ENCODE measurements at regions not wholly inside any gene's neighbourhood (a gene's known extent, or its start where the extent isn't known, plus 50 kb on each side); places are given as distances from the start of the nearest gene placed in this dataset.

DNA sequence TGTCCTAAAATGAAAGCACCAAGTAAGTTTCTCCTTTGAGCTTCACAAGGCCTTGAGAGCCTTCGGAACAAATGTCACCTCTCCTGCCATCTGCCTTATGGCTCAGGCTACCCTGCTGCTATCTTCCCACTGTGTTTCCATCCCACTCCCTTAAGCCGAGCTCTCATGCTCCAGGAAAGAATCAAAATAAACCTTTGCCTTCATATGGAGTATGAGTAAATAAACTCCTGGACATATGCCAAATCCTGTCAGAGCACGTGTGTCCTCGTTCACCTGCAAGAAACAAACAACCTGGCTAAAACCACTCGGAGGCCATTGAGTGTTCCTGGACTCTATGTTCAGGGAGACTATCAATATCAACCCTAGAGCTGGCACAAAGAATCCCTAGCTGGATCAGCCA lies 122.3 kb upstream of the CCDC112 start:
- DNase-seq: peak in 1 of 2 donors; percentile 50
- peak; percentile 49 for ATAC-seq
- intact Hi-C loops (cut with DNase I, micrococcal nuclease): no loop called here

DNA sequence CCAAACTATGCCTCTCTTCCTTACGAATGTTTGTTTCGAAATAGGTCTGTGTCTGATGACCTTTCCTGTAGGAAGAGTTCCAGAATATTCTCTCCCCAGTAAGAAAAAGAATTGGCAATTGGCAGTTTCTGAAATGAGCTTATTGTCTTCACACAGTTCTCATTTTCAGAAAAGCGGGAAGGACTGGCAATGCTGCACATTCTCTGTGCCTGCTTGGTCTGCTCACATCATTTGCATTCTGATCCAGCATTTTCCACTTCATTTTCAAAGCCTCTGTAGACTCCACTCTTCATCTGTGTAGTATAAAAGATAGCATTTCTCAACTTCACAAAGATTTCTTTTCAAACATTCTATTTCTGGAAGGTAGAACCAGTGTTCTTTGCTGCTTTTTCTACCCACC lies 120.6 kb upstream of the CCDC112 start:
- ATAC-seq (no peak), DNase-seq (no peak)
- intact Hi-C loops (cut with DNase I, micrococcal nuclease): no loop called here

DNA sequence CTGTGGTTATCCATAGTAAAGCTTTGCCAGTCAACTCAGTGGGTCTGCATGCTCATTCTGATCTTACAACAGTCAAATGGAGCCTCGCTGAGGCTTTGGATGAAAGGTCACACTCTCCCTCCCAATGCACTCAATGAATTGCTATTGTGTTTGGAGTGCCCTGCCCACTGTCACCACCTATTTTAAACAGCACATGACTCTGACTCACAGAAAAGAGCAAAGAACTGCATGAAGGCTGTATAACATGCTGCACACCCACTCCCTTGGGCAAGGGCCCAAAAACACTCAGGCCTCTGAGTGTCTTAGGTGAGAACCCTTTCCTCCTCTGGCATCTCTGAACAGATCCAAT lies 118.7 kb upstream of the CCDC112 start:
- intact Hi-C loops (cut with DNase I, micrococcal nuclease): no loop called here
- ATAC-seq (peak; percentile 88), DNase-seq (peak; percentile 90)

DNA sequence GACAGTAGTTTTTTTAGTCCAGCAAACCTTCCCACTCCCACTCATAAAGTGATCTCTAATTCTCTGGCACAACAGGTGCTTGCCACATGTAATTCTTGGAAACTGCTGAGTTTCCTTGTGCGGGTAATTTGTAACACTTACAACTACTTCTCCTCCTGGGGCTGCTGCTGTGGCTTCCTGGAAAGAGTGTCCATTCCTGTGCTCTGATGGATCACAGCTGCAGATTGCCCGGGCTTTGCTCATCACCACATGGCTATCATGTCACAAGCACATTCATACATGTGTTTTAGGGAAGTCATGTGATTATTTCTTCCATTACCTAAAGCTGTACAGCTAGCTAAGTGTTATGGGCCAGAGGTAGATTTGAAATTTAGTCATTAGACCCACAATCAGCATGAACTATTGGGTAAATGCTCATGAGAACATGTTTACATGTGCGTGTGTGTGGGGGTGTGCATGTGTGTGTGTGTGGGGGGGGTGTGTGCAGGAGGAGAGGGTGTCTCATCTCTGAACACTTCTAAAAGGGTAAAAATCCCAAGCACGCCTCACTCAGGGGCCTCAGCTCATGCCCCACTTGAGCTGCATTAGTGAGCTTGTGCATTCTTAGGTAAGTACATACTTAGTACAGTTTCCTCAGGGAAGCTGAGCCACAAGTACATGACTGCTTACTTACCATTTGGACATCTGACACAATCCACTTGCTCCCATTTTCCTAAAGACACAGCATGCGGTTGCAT lies 118.1 kb upstream of the CCDC112 start:
- peak; percentile 57 for ATAC-seq
- peak; percentile 42 to 59 for DNase-seq
- intact Hi-C loops (cut with DNase I, micrococcal nuclease): no loop called here

DNA sequence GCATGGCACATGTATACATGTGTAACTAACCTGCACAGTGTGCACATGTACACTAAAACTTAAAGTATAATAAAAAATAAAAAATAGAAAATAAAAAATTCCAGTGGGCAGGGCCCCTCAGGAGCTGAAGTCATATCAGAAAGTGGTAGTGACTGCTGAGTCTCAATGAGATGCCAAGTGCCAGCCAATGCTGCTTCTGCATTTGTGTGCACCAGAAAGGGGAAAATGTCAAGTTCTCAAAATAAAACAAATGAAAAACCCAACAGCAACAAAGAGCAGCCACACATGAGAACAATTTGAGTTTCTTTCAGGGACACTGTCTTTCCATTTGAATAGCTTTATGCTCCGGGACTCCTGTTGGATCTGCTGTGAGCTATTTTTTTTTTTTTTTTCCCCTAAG lies 117.2 kb upstream of the CCDC112 start:
- no peak for ATAC-seq
- intact Hi-C loops (cut with DNase I, micrococcal nuclease): no loop called here
- no peak for DNase-seq

DNA sequence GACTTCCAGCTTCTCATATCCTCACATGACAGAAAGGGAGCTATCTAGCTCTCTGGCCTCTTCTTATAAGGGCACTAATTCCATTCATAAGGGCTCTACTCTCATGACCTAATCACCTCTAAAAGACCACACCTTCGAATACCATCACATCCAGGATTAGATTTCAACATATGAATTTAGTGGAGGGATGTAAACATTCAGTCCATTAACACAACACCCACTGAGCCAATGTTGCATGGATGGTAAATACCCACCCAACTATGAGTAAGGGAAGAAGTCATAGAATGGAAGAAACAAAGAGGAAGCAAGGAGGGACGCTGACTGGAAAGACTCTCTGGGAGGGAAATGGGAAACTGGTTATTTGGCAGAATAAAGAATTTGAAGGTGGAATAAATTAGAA lies 112.6 kb upstream of the CCDC112 start:
- intact Hi-C loops (cut with DNase I, micrococcal nuclease): no loop called here
- ATAC-seq (no peak), DNase-seq (no peak)

DNA sequence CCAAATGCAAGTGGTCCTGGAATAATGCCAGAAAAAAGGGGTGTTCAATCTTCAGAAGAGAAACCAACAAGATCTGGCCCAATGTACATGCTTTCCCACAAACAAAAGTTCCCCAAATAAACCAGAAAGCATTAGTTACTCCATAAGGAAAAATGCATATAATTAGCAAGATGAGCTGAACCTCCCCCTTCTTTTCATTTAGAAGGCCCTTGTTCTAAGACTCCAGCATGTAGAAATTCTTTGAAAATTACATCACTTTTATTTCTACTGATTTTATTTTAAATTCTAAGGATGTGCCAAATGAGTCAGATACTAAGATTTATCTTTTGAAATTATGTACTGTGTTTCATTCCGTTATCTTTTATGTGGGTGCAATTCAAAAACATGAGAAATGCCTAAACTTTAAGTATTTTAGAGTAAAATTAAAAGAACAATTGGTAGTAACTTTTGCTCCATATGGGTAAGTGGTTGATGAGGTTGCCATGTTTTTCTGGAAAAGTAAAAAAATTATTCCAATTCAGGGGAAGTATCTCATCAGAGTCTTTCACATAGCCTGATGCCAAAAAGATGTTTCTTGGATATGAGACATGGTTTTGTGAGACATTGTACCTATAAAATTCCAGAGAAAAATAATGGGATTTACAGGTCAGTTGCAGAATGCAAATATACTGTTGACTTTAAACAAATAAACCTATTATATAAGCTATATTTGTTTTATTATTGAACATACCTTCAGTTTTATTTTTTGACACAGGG lies 106.5 kb upstream of the CCDC112 start:
- no peak for DNase-seq
- intact Hi-C loops (cut with DNase I, micrococcal nuclease): no loop called here
- no peak for ATAC-seq

DNA sequence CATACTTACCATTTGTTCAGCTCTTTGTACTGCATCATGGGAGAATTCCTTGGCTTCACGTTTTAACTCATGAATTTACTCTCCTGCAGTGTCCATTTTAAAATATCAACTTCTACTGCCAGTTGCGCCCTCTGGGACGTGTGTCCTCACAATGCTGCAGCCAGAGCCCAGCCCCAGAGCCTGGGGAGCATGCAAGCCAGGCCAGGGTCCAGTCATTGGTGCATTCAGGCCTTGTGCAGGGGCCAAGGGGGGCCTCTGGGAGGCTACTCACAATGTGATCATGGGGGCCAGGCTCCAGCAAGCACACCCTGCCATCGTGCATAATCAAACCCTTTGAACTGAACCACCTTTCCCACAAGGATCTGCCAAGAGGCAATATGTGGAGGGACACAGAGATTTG lies 105.6 kb upstream of the CCDC112 start:
- no peak for DNase-seq
- intact Hi-C loops (cut with DNase I, micrococcal nuclease): no loop called here

DNA sequence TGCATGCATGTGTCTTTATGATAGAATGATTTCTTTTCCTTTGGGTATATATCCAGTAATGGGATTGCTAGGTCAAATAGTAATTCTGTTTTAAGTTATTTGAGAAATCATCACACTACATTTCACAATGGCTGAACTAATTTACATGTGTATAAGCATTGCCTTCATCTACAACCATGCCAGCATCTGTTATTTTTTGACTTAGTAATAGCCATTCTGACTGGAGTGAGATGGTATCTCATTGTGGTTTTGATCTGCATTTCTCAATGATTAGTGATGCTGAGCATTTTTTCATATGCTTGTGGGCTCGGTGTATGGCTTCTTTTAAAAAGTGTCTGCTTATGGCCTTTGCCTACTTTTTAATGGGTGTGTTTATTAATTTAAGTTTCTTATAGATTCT lies 102.3 kb upstream of the CCDC112 start:
- DNase-seq (no peak), ATAC-seq (no peak)
- intact Hi-C loops (cut with DNase I, micrococcal nuclease): no loop called here

More for the DNA sequence above, 105.6 kb upstream of the CCDC112 start:
- ATAC-seq: no peak

DNA sequence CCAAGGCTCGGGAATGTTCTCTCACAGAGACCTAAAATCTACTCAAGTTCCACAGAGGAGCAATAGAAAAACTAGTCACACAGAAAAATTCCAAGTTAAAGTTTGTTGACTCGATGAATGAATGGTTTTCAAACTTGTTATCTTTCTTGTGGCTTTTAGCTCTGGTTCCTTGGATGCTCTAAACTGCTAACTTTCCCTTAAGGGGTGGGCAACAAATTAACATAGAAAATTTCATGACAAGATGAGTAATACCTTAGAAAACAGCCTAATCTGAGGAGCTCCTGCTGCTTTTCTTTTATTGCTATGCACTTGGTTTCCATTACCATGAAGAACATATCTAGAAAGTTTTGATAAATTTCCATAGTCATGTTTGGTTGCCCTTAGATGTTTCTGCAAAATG lies 100.2 kb upstream of the CCDC112 start:
- DNase-seq (no peak), ATAC-seq (no peak)
- intact Hi-C loops (cut with DNase I, micrococcal nuclease): no loop called here

DNA sequence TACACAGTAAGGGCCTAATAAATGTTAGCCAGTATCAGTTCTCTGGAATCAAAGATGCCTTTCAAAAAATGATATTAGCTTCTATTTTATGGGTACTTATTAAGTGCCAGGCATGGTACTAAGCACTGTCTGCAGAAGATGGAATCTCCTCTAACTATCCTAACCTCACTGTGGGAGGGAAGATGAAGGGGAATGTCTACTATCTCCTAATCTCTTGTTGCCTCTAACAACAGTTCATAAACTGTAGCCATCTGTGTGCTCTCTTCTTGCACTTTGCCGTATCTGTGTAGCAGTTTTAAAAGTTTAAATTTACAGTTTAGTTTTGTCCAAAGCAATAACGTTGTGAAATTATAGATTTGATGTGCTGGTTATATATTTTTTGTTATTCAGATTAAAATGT lies 99.6 kb upstream of the CCDC112 start:
- ATAC-seq: peak; percentile 51
- DNase-seq: no peak
- intact Hi-C loops (cut with DNase I, micrococcal nuclease): no loop called here

DNA sequence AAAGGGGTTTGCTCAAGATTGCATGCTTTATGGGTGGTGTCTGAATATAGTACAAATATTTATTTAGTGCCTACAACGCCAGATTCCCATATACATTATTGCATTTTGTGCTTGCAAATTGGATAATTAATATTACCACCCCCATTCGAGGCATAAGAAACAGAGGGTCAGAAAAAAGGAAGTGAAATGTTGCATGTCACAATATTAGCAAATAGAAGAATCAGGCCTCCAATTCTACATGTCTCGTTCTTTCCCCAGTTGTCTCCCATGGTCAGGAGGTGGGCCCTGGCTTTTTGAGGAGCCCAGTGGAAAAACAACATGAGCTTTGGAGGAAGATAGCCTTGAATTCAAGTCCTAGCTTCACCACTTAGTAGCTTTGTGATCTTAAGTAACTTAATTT lies 98.1 kb upstream of the CCDC112 start:
- DNase-seq (no peak), ATAC-seq (no peak)
- intact Hi-C loops (cut with DNase I, micrococcal nuclease): no loop called here

DNA sequence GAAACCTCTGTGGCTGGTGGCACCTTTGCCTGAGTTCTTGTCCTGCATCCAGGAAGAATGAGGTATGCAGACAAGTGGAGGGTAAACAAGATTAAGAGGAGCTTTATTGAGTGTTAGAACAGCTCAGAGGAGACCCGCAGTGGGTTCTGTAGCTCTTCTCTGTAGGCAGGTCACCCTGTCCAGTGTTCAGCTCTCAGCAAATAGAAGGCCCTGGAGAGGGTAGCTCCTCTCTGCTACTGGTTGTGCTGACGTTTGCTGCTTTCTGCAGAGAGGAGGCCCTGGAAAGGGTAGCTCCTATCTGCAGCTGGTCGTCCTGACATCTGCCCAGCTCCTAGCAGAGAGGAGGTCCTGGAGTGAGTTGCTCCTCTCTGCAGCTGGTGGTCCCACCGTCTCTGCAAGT lies 96.8 kb upstream of the CCDC112 start:
- DNase-seq (no peak), ATAC-seq (no peak)
- intact Hi-C loops (cut with DNase I, micrococcal nuclease): no loop called here

DNA sequence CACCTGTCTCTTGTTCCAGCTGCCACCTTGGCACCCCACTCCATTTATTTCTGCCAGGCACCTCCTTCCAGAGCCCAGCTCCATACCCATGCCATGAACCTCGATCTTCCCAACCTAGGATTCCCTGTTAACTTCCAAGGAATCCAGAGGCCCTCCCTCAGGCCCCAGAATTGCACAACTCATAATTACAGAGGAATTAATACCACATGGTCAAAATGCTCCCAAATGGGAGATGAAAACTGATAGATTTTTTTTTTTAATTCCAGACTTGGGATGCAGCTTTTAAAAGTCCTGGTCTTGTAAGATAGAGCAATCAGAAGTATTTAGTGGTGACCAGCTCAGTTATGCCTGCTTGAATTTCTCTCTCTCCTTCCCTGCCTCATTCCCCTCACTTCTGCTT lies 96.2 kb upstream of the CCDC112 start:
- no peak for DNase-seq
- no peak for ATAC-seq
- intact Hi-C loops (cut with DNase I, micrococcal nuclease): no loop called here

DNA sequence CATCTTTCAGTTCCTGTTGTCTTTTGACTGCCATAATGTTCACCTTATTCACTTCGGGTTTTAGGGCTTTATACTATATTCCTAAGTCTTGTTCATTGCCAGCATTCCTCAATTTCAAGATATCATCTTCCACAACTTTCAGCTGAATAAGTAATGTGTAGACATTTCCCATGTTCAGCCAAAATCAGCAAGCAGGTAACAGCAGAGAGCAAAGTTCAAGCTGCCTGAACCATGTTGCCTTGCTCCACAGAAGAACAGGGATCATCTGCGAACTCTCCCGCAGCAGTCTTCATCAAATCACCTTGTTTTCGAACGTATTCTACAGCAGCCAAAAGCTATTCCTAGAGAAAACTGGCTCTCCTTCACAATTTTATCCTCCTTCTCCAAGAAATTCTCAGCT lies 95.3 kb upstream of the CCDC112 start:
- no peak for DNase-seq
- intact Hi-C loops (cut with DNase I, micrococcal nuclease): no loop called here
- ATAC-seq: no peak

DNA sequence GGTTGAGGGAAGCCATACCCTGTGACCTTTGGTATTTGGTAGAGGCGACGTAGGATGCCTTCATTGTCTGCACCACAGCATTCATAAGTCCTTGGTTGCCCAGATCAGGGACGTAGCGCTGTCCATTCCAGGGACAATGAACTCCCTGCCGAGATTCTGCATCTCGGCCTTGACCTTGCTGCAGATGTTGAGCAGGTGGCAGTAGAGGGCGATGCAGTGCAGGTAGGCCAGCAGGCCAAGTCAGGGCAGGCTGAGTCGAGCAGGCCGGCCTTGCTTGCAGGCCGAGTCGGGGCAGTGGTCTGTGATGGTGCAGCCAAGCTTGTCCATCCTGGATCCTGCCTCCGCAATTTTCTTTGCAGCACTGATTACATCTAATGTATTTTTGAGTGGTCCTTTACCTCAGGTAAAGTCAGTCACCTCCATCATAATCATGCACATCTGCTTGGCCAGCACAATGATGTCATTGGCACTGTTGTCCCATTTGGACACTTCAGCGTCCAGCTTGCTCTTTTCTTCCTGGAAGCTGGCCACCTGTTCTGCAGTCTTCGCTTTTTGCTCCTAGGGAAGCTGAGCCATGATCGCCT lies 93.4 kb upstream of the CCDC112 start:
- peak; percentile 46 for ATAC-seq
- no peak for DNase-seq
- intact Hi-C loops (cut with DNase I, micrococcal nuclease): no loop called here

DNA sequence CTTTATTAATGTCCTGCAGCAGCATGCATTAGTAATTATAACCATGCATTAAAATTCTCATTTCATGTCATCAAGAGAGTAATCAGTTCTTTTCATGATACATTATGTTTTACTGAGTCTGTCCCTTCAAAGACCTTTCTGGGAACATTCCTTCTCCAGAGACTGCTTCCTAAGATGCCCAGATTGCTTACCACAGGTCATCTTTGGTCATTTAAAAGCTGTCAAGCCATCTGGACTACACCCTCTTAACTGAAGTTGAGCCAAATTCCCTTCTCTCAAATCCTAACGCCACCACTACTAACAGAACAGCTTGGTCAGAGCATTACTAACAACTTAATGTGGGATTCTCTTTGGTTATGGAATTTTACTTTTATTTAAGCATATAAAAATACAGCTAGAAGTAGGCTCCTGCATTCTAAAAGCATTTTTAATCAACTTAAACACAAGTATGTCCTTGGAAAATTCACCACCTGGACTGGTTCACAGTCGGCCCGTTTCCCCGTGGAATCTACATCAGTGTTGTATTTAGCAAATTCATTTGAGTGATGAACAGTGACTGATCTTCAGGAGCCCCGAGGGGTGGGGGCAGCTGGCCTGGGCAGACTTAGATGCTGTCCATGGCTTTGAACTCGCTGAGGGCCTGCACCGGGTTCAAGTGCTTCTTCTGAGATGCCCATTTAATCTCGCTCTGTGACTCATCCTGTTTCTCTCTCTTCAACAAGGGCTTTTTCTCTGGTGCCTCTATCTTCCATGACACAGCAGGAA lies 92.8 kb upstream of the CCDC112 start:
- intact Hi-C loops (cut with DNase I, micrococcal nuclease): no loop called here
- ATAC-seq (no peak), DNase-seq (no peak)

DNA sequence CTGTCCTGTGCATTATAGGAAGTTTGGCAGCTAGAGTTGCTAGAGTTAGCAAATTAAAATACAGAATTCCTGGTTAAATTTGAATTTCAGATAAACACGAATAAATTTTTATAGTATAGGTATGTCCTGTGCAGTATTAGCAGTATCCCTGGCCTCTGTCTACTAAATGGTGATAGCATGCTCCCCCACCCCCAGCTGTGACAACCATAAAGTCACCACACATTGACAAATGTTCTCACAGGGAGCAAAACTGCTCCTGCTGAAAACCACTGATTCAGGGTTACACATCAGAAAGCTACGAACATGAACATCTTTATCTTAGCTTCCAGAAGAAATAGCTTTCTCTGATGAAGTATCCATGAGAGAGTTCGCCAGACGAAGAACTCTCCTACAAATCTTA lies 91.8 kb upstream of the CCDC112 start:
- ATAC-seq (no peak), DNase-seq (no peak)
- intact Hi-C loops (cut with DNase I, micrococcal nuclease): no loop called here

DNA sequence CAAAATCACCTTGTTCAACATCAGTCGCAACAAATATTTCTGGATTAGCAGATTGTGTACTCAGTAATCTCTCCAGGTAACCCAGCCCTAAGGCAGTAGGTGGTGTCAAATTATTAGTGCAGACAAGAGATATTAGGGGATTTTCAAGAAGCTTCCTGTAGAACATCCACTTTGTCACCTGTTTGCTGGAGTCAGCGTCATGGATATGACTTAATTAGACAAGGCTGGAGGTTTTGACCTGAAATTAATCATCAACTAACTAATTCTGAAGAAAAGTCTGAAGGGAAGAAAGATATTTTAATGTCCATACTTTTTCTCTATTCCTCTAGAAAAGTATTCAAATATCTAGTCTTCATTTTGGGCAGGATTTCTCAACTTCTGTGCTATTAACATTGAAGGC lies 91.4 kb upstream of the CCDC112 start:
- no peak for ATAC-seq
- intact Hi-C loops (cut with DNase I, micrococcal nuclease): no loop called here
- DNase-seq: no peak

DNA sequence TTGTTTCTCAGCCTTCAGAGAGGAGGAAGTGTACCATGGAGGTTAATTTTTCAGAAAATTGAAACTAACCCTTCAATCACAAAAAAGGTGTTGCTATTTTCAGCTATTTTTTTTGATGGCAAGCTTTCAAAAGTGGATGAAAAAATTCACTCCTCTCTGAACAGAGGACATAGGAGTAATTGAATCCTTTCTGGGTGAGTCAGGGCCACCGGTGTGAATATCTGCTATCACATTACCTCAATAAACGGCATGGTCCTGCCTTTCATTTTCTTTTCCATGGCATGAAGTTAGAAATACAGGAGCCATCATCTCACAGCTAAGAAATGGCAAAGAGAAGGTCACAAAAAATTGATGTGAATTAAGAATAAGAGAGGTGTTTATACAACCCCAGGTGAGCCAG lies 90.2 kb upstream of the CCDC112 start:
- no peak for DNase-seq
- intact Hi-C loops (cut with DNase I, micrococcal nuclease): no loop called here
- ATAC-seq: no peak
